HG03571 (cell line): ENCODE measurements at regions not wholly inside any gene's neighbourhood (a gene's known extent, or its start where the extent isn't known, plus 50 kb on each side); places are given as distances from the start of the nearest gene placed in this dataset.
"Not testable (repeated sequence)": the region's sequence is repeated elsewhere in the genome, so short reads cannot be mapped to it uniquely, and the experiment has no call there.

Experiments used
- ATAC-seq: cut with Tn5 transposase; IDR thresholded peaks from one replicate; pipeline ENCODE4 v1.9.1; 2021; ENCODE audit not compliant: unreplicated experiment

DNA sequence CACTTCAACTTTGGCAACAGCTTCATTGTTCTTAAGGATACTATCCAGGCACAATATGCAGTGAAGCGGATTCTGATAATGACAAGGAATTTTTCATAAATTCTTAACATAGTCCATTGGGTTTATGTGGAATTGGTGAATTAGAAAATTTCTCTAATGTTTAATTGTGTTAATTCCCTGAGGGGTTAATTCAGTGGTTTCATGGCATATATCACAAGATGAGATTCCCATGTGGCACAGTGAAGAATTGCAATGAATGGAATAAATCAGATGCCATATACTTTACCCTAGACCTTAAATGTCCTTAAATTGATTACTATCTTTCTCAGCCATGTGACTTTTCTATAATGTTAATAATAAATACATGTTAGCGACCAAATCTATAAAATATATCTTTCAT is 1244.1 kb downstream of the ROBO2 start:
- no peak for ATAC-seq

DNA sequence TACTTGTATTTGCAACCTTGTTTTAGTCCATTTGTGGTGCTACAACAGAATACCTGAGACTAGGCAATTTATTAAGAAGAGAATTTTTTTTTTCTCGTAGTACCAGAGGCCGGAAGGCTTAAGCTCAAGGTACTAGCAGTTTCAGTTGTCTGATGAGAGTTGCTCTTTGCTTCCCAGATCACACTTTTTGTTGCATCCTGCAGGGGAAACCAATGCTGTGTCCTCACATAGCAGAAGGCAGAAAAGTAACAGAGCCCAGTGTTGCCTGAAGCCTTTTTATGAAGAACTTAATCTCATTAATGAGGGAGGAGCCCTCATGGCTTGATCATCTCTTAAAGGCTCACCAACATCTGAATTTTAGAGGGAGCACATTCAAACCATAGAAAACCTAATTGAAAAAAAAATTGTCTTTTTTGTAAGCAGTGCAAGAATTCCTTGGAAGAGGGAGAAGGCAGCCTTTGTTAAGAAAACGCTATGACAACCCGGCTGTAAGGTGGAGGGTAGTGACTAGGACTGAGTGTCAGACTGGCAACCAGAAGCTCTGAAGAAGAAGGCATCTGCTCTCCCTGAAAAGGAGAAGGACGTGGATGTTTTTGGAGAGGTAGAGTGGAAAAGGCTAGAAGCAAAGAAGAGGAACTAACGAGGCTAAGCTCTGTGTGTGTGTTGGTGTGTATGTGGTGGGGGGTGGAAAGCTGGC is 1245.3 kb downstream of the ROBO2 start:
- ATAC-seq, result no peak

DNA sequence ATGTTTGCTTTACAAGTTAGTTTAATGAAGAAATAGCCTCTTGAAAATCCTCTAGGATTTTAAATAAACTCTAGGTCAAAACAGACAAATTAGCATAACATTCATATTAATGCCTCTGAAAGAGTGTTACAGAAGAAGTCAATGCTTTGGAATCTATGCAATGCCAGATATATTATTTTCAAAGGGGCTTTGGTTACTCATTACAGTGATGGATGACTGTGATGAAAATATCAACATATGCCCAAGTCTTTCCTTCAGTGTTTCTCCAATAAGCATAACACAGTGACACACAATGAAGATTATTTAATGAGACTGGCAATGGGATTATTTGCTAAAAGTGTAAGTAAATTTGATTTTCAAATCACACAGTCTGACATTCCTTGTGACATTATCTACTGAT is 1247.2 kb downstream of the ROBO2 start:
- no peak for ATAC-seq

DNA sequence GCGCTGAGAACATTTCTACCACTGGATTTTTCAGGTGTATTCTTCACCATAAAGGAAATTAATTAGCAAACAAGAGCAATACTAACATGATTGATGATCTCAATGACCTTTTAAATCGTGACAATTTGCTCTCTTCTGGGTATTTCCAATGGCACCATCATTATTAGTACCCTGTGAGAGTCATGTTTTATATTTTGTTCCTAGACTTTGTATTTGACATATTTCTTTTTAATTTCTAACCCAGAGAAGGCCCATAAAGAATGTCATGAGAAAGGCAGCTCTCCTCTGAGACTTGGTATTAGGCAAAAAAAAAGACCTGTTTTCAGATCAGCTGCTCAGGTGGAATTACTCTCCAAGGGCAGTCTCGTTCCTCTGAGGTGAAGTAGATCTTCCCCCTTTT is 1253.4 kb downstream of the ROBO2 start:
- no peak for ATAC-seq

DNA sequence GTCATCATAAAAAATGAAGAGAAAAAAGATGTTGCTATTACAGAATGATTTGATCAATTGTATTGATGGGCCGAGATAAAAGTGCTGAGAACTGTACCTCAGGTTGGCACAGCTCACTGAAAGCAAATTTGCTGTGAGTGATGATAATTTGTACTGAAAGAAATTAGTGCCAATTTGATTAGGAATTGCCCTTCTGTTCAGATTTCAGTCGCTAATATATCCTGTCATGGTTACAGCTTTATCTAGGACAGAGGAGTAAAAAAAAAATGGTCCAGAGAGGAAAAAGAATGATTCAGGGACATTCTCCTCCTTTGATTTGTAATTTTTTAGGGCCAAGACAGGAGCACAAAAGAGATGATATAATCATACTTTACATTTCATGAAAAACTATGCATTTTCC is 1264.2 kb downstream of the ROBO2 start:
- ATAC-seq, result no peak

DNA sequence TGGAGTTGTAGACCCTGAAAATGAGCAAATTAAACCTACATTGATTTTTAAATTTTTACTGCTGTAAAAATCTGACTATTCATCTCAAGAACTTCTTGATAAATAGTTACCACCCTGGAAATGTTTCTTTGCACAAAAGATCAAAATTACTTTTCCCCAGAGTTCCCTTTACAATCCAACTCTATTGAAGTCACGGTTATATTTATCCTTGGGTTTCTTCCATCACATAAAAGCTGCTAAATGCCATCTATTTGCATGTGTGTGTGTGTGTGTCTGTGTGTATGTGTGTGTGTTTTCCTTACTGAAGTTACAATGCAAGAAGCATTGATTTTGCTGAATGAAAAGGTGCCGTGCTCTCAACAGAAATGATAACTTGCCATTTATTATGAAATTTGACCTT is 1273.0 kb downstream of the ROBO2 start:
- no peak for ATAC-seq

DNA sequence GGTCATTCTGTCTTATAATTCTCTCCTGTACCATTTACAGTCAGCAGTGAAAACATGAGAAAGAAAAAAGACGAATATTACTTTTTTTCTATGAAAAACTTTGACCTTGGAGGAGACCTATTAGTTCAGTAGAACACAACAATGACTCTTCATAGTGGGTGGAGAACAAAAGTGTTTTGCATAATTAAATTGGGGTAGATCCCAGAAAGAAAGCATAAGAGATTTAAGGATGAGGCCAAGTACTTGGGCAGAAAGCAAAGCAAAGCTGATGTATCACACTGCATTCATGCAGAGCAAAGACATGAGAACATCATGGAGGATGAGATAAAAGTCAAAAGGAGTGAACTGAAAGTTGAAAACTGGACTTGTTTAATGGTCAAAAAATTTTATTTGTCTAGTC is 1273.4 kb downstream of the ROBO2 start:
- no peak for ATAC-seq

DNA sequence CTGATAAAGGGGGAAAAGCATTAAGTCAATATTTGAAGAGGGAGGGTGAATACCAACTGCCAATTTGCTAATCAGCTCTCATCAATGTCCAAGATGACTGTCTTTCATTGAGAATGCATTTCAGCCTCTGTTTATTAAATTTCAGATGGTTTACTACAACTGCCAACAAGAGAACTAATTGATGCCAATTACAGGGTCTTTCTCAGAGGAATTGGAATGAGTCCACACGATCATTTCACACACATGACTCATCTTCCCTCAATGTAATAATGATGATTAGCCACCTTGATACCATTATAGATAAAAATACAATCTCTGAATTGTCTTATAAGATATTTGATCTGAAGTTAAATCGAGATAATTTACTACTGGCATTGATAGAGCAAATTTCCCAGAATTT is 1274.4 kb downstream of the ROBO2 start:
- no peak for ATAC-seq

DNA sequence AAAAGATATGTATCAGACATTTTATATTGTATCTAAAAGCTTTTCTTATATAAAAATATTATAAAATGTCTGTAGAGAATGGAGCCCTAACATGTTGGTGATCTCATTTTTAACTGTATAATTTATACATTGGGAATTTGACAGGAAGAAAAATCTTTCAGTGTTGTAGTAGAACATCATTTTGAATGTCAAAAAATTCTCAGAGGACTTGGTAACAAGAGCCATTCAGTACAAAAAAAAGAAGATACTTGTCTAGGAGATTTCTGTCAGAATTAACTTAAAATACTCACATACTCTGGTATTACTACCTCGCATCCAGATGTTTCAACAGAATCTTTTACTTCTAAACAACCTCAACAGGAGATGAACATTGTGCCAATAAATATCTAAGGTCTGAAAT is 1277.9 kb downstream of the ROBO2 start:
- no peak for ATAC-seq

DNA sequence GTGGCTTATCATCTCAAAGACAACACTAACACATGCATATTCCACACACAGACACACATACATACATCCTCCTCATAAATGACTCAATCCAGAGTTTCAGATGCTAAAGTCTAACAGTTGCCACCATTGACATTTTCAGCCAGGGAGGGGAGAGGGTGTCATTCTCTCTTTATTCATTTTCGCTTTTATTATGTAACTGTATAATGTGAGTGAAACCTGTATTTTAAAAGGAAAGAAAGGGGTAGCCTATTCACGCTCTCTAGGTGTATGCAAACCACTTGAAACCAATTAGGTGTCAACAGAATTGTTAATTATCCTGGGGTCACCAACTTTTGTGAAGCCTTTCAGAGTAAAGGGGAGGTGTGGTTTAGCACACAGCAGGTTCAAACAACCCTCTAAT is 1282.9 kb downstream of the ROBO2 start:
- ATAC-seq, result no peak

DNA sequence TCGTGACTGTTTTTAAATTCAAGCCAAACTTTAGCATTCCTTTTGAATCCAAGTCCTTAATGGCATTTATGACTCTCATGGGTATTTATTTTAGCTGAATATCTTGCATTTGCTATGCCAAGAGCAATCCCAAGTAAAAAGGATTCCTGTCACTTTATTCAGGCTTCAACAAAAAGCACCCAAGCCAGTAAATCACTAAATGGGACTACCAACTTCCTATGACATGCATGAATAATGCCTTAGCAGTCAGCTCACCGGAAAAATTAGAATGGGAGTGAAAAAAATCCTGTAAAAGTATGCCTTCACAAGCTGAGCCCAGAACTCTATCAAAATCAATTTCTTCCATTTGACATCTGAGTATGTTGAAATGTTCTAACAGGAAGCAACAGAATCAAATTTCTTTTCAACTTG is 1297.9 kb downstream of the ROBO2 start:
- no peak for ATAC-seq

DNA sequence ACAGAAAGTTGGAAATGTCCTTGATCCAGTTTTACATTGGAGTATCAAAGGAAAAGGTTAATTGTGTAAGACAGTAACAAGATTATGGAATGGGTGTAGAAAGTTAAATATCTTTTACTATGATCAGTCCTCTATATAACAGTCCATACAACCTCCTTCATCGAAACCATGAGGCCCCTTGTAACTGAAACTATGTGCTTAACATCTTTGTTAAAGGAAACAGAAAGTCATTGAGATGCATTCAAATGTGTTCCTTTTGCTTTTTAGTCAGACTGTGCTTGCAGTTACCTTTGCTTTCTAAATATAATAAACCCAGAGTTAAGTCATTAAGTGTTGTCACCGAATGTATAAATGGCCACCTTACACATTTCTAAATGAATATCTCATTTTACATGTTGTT is 1298.5 kb downstream of the ROBO2 start:
- ATAC-seq, result no peak

DNA sequence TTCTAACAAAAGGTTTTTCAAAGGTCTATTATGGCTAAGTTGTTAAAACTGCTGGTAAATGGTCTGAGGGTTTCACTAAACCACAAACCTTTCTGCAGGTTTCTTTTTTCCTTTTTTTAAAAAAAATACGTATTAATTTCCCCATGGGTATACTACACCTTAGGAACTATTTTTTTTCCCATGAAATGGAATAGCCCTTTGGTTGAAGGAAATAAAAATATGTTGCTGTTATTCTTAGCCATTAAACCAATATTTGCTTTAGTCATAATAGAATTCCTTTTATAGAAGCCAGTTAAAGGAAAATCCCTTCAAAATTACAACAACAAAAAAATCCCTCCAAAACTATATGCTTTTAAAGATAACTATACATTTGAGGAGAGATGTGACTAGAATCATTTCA is 1303.3 kb downstream of the ROBO2 start:
- no peak for ATAC-seq

DNA sequence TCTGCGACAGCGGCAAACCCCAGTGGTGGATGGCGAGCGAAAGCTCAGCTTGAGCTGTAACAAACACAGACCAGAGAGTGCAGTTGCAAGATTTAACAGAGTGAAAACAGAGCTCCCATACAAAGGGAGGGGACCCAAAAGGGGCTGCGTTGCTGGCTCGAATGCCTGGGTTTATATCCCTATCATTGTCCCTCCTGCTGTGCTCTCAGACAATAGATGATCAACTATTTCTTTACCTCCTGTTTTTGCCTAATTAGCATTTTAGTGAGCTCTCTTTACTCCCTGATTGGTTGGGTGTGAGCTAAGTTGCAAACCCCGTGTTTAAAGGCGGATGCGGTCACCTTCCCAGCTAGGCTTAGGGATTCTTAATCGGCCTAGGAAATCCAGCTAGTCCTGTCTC is 1304.4 kb downstream of the ROBO2 start:
- not testable (repeated sequence) for ATAC-seq

DNA sequence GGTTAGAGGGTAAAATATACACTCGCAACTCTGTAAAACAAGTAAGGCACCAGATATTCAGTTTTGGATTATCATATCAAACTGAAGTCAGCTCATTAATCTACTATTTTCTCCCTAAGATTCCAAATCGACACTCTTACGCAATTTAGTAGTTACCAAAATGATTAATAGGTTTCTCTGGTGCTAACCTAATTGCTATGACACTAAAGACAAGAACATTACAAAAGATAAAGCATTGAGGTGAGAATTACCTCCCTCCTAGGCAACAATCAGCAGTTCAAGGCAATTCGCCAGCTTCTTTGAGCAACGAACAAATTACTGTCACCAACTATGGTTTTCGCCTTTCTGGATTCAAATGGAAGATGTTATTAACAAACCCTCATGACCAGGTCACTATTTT is 1305.0 kb downstream of the ROBO2 start:
- no peak for ATAC-seq

DNA sequence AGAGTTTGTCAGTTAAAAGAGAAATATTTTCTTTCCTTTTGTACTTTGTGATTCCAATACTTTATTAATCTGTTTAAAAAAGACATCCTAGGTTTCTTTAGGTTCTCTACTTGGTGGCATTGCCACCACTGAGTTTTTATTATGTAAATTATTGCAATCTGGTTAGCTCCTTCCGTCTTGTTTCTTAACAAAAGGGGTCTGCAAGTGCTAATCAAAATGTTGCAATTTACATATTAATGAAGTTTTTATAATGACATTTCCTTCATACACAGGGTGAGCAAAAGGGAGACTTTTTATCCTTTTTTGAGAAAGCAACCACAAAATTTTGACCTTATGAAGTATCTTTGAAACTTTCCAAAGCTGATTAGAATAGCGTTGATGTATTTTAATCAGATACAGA is 1307.3 kb downstream of the ROBO2 start:
- ATAC-seq, result no peak

DNA sequence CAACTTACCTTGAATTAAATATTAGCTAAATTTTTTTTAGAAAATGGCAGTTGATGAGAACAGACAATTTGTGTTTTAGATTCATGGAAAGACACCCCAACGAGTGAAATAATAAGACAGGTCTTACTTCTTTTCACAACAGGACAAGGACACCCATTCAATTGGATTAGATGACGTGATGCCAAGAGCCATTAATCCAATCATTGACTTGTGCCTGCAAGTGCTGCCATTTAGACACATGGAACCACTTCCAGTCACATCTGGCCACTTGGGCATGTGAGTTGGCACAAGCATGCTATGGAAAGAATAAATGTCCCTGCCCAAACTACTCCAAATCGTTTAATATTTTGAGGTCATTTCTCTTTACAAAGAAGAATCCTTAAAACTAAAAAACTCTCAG is 1308.8 kb downstream of the ROBO2 start:
- ATAC-seq, result no peak

DNA sequence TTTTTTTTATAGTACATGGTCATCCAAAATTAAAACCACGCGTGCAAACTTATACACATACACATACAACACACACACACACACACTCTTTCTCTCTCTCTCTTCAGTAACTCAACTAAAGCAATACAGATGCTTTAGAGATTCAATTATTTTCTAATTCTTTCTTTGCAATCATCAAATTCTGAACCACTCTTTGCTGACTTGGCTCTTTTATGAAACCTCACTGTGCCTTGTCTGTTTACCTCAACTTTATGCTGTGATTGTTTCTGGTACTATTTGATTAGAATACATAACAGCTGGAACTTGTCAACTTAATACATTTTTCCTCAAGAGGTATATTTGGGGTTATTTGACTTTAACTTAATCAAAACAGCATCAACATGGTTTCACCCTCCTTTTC is 1309.7 kb downstream of the ROBO2 start:
- ATAC-seq, result no peak

DNA sequence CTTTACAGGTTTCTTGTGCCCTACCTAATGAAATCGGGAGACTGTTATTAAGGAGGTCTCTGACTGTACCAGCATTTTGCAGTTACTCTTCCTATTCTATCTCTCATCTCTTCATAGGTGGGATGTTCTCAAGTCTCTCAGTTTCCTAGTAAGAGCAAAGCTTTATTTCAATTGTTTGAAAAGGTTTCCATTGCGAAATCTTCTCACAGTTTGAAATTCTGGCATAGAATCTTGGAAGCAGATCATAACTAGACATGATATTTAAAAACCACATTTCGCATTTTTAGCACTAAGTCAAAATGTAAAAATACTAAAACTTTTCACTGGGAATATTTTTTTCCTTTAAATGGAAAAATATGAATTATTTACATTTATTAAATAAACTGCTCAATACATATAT is 1311.4 kb downstream of the ROBO2 start:
- ATAC-seq, result no peak

DNA sequence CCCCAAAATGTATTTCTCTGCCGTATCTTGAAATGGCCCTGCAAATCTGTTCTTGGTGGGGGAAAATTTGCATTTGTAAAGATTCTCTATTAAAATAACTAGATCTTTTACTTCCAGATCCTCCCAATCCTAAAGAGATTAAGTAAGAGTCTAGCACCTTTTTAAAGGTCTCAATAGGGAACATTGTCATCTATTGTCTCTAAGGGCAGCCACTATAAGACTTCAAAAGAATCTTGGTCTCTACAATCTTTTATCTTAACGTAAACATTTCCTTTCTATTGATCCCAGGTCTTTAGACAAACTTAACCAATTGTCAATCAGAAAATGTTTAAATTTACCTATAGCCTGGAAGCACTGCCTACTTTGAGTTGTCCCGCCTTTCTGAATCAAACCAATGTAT is 1313.3 kb downstream of the ROBO2 start:
- no peak for ATAC-seq

DNA sequence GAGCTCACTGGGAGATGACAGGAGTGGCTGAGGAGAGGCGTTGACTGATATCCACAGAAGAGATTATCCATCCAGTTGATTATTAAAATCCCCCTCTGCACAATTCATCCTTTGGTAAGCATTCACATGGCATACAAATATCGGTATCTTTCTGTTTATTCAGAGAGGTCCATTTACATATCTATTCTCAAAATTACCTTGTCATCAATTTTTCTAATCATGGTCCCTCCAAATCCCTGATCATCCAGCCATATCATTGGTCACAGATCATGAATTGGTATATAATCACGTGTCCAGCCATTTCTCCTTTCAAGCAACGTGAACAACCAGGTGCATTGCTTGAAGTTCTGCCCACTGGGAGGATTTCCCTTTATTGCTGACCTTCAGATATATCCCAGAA is 1321.0 kb downstream of the ROBO2 start:
- ATAC-seq, result no peak

DNA sequence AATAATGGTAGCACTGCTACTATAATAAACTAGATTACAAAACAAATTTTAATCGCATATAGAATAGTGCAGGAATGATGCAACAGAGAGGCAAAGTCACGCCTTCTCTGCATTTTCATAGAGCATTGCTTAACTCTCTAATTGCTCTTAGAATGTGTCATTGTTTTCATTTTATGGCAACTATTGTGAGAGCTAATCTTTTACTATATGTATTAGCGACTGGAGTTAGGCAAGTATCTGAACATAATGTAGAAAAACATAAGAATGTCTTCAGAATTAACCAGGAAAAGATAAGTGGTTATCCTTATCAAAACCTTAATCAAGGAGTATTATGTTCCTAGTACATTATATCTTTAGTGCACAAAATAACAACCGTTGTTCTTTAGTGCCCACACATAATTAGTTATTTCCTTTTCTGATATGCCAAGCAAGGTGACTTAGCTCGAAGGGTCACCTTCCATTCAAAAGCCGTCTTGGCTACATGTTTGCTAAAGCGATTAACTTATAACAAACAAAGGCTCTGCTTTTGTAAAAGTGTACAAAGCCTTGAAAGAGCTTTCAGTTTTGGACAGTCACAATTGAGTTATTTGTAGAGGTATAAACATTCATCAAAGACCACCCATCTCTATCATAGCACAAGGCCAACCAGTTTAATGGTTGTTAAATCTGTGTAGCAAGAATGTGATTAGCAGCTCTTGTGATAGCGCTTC is 1328.9 kb downstream of the ROBO2 start:
- ATAC-seq, result no peak

DNA sequence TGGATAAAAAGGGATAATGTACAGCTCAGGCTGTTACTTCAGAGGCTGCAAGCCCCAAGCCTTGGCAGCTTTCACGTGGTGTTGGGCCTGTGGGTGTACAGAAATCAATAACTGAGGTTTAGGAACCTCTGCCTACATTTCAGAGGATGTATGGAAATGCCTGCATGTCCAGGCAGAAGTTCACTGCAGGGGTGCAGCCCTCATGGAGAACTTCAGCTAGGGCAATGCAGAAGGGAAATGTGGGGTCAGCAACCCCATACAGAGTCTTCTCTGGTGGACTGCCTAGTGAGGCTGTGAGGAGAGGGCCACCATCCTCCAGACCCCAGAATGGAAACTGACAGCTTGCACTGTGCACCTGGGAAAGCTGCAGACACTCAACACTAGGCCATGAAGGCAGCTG is 1350.3 kb downstream of the ROBO2 start:
- ATAC-seq, result no peak
